GM12878 (cell line): ENCODE measurements at regions not wholly inside any gene's neighbourhood (a gene's known extent, or its start where the extent isn't known, plus 50 kb on each side); places are given as distances from the start of the nearest gene placed in this dataset.

Experiments used
- ATAC-seq: fragments of 200-7000 bp; cut with Tn5 transposase; 3 replicates; pipeline ENCODE4 v1.9.1; 2020; ENCODE audit warnings: mild to moderate bottlenecking, moderate library complexity
- BruUV-seq: library from RNA; stranded (reverse); fragments of 400-500 nt; replicated peaks from 2 replicates; lab custom pipeline; 2021; lab: Mats Ljungman, UMichigan
- CTCF ChIA-PET: fragments of 300-600 bp; sonication (Branson Sonifier 250); formaldehyde crosslinking; extraction: SDS; loops from one replicate; lab custom pipeline; 2021; ENCODE audit warnings: inconsistent platforms; lab: Yijun Ruan, JAX
- POLR2A ChIA-PET: fragments of 350-600 bp; formaldehyde crosslinking; extraction: SDS; loops from one replicate; lab custom pipeline; 2021; ENCODE audit warnings: inconsistent platforms; lab: Charles Lee
- RAD21 ChIA-PET: fragments of 300-600 bp; sonication (Branson Sonifier 250); formaldehyde crosslinking; loops from one replicate; lab custom pipeline; 2023; ENCODE audit warnings: antibody characterized with exemption; ENCODE audit not compliant: unreplicated experiment; lab: Charles Lee
- SMC1A ChIA-PET: fragments of 300-600 bp; sonication (Branson Sonifier 250); formaldehyde crosslinking; loops from one replicate; lab custom pipeline; 2023; ENCODE audit not compliant: unreplicated experiment, uncharacterized antibody; lab: Charles Lee
- DNase-seq: peaks from one replicate; pipeline ENCODE4 v3.0.0-alpha.2; 2011; ENCODE audit warnings: low read depth, low spot score
- FAIRE-seq: peaks from 3 replicates; lab custom pipeline; 2011; peaks lifted over from hg19 to GRCh38; lab: Jason Lieb, UNC
- H2AFZ ChIP-seq: 2 replicates; pipeline ENCODE4 v1.6.0; 2011; ENCODE audit warnings: low read depth, low read length, control low read depth; ENCODE audit not compliant: control insufficient read depth
- H3K27ac ChIP-seq: 2 replicates; pipeline ENCODE4 v1.5.1; 2011; ENCODE audit warnings: control low read depth; ENCODE audit not compliant: control insufficient read depth, insufficient read depth
- H3K27me3 ChIP-seq, 2 experiments: replicated peaks in 1 of 2; 2 replicates each; pipeline versions ENCODE4 v1.6.0 to v1.6.1; 2011; ENCODE audit warnings: low read length in 1 of 2; ENCODE audit not compliant: control insufficient read depth in 2 of 2, insufficient read depth in 2 of 2
- H3K36me3 ChIP-seq, 2 experiments: 2 replicates each; pipeline ENCODE4 v1.5.1; 2011; ENCODE audit warnings: low read length in 1 of 2; ENCODE audit not compliant: control insufficient read depth in 2 of 2, insufficient read depth in 2 of 2
- H3K4me1 ChIP-seq: 2 replicates; pipeline ENCODE4 v1.6.1; 2011; ENCODE audit warnings: mild to moderate bottlenecking, low read length, moderate library complexity, mixed read lengths; ENCODE audit not compliant: control insufficient read depth, insufficient read depth
- H3K4me2 ChIP-seq: 2 replicates; pipeline ENCODE4 v1.6.0; 2011; ENCODE audit warnings: control low read depth; ENCODE audit not compliant: control insufficient read depth, insufficient read depth
- H3K4me3 ChIP-seq: fragments of 200-600 bp; sonication (generic); 2 replicates; pipeline ENCODE4 v1.5.1; 2016
- H3K79me2 ChIP-seq: 2 replicates; pipeline ENCODE4 v1.6.0; 2011; ENCODE audit warnings: low read length; ENCODE audit not compliant: control insufficient read depth, insufficient read depth
- H3K9ac ChIP-seq: 2 replicates; pipeline ENCODE4 v1.8.0; 2011; ENCODE audit warnings: low read length, control low read depth, mixed read lengths; ENCODE audit not compliant: control insufficient read depth, insufficient read depth
- H3K9me3 ChIP-seq: replicated peaks from 3 replicates; pipeline ENCODE4 v1.5.1; 2011; ENCODE audit warnings: mild to moderate bottlenecking, low read length; ENCODE audit not compliant: control insufficient read depth, insufficient read depth
- H4K20me1 ChIP-seq: 2 replicates; pipeline ENCODE4 v1.6.0; 2011; ENCODE audit not compliant: control insufficient read depth, insufficient read depth
- CEBPB ChIP-seq, 2 experiments: fragments of 150-350 bp in 1 of 2; IDR thresholded peaks; 2 replicates each; pipeline ENCODE4 v1.6.1; 2012 to 2014; ENCODE audit warnings: low read depth in 2 of 2, low read length in 2 of 2, borderline replicate concordance in 1 of 2, inconsistent platforms in 1 of 2
- CHD4 ChIP-seq: fragments of 200-600 bp; sonication (generic); IDR thresholded peaks from 2 replicates; pipeline ENCODE4 v1.6.1; 2016; ENCODE audit warnings: mild to moderate bottlenecking
- GATAD2B ChIP-seq: fragments of 450-650 bp; conservative IDR thresholded peaks from 2 replicates; pipeline ENCODE4 v1.6.1; 2017; ENCODE audit warnings: low read depth, mild to moderate bottlenecking, moderate library complexity
- JUNB ChIP-seq: IDR thresholded peaks from 2 replicates; pipeline ENCODE4 v1.6.1; 2016; ENCODE audit warnings: antibody characterized with exemption, mild to moderate bottlenecking
- KDM1A ChIP-seq: fragments of 200-600 bp; sonication (generic); IDR thresholded peaks from 2 replicates; pipeline ENCODE4 v1.6.1; 2016; ENCODE audit warnings: borderline replicate concordance
- MEF2A ChIP-seq: IDR thresholded peaks from 2 replicates; pipeline ENCODE4 v1.6.1; 2011; ENCODE audit warnings: low read depth, mild to moderate bottlenecking, low read length, moderate library complexity; ENCODE audit not compliant: insufficient read depth
- STAT1 ChIP-seq: fragments of 450-650 bp; conservative IDR thresholded peaks from 2 replicates; pipeline ENCODE4 v1.6.1; 2014; ENCODE audit warnings: antibody characterized with exemption, mild to moderate bottlenecking
- ZNF24 ChIP-seq: fragments of 450-650 bp; IDR thresholded peaks from 2 replicates; pipeline ENCODE4 v1.6.1; 2017; ENCODE audit warnings: antibody characterized with exemption, mild to moderate bottlenecking
- ZSCAN29 ChIP-seq: fragments of 450-650 bp; IDR thresholded peaks from 2 replicates; pipeline ENCODE4 v1.6.1; 2017; ENCODE audit warnings: mild to moderate bottlenecking, moderate library complexity
- WGBS: methylation state at CpG from one replicate; pipeline ENCODE4 v1.1.6; 2016; ENCODE audit warnings: low lambda C conversion rate; ENCODE audit not compliant: insufficient replicate concordance, insufficient coverage; ENCODE audit errors: missing lambda C conversion rate; 5-methylcytosine and 5-hydroxymethylcytosine counted together
- in situ Hi-C: fragments of 300-500 bp; cut with MboI; formaldehyde crosslinking; loops from 9 replicates; pipeline ENCODE4 v1.14.3; 2018; ENCODE audit warnings: mixed read lengths
- intact Hi-C: fragments of 100-400 bp; cut with micrococcal nuclease; formaldehyde crosslinking; loops from one replicate; pipeline ENCODE4 v1.14.2; 2022; ENCODE audit not compliant: unreplicated experiment
- TF ChIP-seq, protein P1 (sequence below): IDR thresholded peaks from 2 replicates; pipeline ENCODE4 v1.6.1; 2012; ENCODE audit warnings: low read depth, low read length, improper control_type of control experiment
- TF ChIP-seq, protein P2 (sequence below): fragments of 450-650 bp; IDR thresholded peaks from 2 replicates; pipeline ENCODE4 v1.6.1; 2017; ENCODE audit warnings: mild to moderate bottlenecking, moderate library complexity
- TF ChIP-seq, protein P3 (sequence below): fragments of 450-650 bp; formaldehyde crosslinking; IDR thresholded peaks from 2 replicates; pipeline ENCODE4 v1.5.0; 2022; ENCODE audit warnings: mild to moderate bottlenecking, missing genetic modification characterization
- TF ChIP-seq, protein P4 (sequence below): IDR thresholded peaks from 2 replicates; pipeline ENCODE4 v1.6.1; 2011; ENCODE audit warnings: low read depth, low read length, improper control_type of control experiment, borderline replicate concordance

GRCh38 chr10:123316776-123317175 lies 162.6 kb downstream of the BUB3 start:
- no peak for ATAC-seq

More at GRCh38 chr10:123316776-123317175, 162.6 kb downstream of the BUB3 start:
- Histone ChIP-seq H3K9me3 (no peaks in the 10 kb centered on the region), H3K4me1 (no peaks in the 10 kb centered on the region), H4K20me1 (no peaks in the 10 kb centered on the region), H3K79me2 (no peaks in the 10 kb centered on the region), H3K4me3 (no peak overlapping the region), H3K36me3 (no peaks in the 10 kb centered on the region), H3K9ac (no peak overlapping the region), H3K4me2 (no peak overlapping the region), H3K27ac (no peak overlapping the region), H2AFZ (no peak overlapping the region), H3K27me3 (no peaks in the 10 kb centered on the region)
- no peak for FAIRE-seq
- WGBS = 89% methylated on average over 1 of the region's 1 CpG
- TF ChIP-seq STAT1 = no peak
- TF ChIP-seq GATAD2B = no peak
- no peak for TF ChIP-seq ZNF24
- no peak for TF ChIP-seq JUNB
- TF ChIP-seq, protein P1, sequence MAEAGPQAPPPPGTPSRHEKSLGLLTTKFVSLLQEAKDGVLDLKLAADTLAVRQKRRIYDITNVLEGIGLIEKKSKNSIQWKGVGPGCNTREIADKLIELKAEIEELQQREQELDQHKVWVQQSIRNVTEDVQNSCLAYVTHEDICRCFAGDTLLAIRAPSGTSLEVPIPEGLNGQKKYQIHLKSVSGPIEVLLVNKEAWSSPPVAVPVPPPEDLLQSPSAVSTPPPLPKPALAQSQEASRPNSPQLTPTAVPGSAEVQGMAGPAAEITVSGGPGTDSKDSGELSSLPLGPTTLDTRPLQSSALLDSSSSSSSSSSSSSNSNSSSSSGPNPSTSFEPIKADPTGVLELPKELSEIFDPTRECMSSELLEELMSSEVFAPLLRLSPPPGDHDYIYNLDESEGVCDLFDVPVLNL = no peak
- TF ChIP-seq MEF2A = no peak
- TF ChIP-seq, protein P2, sequence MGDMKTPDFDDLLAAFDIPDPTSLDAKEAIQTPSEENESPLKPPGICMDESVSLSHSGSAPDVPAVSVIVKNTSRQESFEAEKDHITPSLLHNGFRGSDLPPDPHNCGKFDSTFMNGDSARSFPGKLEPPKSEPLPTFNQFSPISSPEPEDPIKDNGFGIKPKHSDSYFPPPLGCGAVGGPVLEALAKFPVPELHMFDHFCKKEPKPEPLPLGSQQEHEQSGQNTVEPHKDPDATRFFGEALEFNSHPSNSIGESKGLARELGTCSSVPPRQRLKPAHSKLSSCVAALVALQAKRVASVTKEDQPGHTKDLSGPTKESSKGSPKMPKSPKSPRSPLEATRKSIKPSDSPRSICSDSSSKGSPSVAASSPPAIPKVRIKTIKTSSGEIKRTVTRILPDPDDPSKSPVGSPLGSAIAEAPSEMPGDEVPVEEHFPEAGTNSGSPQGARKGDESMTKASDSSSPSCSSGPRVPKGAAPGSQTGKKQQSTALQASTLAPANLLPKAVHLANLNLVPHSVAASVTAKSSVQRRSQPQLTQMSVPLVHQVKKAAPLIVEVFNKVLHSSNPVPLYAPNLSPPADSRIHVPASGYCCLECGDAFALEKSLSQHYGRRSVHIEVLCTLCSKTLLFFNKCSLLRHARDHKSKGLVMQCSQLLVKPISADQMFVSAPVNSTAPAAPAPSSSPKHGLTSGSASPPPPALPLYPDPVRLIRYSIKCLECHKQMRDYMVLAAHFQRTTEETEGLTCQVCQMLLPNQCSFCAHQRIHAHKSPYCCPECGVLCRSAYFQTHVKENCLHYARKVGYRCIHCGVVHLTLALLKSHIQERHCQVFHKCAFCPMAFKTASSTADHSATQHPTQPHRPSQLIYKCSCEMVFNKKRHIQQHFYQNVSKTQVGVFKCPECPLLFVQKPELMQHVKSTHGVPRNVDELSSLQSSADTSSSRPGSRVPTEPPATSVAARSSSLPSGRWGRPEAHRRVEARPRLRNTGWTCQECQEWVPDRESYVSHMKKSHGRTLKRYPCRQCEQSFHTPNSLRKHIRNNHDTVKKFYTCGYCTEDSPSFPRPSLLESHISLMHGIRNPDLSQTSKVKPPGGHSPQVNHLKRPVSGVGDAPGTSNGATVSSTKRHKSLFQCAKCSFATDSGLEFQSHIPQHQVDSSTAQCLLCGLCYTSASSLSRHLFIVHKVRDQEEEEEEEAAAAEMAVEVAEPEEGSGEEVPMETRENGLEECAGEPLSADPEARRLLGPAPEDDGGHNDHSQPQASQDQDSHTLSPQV = no peak
- TF ChIP-seq, protein P3, sequence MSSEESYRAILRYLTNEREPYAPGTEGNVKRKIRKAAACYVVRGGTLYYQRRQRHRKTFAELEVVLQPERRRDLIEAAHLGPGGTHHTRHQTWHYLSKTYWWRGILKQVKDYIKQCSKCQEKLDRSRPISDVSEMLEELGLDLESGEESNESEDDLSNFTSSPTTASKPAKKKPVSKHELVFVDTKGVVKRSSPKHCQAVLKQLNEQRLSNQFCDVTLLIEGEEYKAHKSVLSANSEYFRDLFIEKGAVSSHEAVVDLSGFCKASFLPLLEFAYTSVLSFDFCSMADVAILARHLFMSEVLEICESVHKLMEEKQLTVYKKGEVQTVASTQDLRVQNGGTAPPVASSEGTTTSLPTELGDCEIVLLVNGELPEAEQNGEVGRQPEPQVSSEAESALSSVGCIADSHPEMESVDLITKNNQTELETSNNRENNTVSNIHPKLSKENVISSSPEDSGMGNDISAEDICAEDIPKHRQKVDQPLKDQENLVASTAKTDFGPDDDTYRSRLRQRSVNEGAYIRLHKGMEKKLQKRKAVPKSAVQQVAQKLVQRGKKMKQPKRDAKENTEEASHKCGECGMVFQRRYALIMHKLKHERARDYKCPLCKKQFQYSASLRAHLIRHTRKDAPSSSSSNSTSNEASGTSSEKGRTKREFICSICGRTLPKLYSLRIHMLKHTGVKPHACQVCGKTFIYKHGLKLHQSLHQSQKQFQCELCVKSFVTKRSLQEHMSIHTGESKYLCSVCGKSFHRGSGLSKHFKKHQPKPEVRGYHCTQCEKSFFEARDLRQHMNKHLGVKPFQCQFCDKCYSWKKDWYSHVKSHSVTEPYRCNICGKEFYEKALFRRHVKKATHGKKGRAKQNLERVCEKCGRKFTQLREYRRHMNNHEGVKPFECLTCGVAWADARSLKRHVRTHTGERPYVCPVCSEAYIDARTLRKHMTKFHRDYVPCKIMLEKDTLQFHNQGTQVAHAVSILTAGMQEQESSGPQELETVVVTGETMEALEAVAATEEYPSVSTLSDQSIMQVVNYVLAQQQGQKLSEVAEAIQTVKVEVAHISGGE (CRISPR knock-in tag) = no peak
- TF ChIP-seq, protein P4, sequence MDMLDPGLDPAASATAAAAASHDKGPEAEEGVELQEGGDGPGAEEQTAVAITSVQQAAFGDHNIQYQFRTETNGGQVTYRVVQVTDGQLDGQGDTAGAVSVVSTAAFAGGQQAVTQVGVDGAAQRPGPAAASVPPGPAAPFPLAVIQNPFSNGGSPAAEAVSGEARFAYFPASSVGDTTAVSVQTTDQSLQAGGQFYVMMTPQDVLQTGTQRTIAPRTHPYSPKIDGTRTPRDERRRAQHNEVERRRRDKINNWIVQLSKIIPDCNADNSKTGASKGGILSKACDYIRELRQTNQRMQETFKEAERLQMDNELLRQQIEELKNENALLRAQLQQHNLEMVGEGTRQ = no peak
- no peak for TF ChIP-seq ZSCAN29
- TF ChIP-seq CEBPB (IDR thresholded peaks at IDR 0.05; ENCODE audit: borderline replicate concordance in 1 of 2, low read depth in 2 of 2, low read length in 2 of 2) = no peak
- no peak for TF ChIP-seq KDM1A
- no peak for TF ChIP-seq CHD4
- ChIA-PET RAD21 (no interaction called here), CTCF (no interaction called here), SMC1A (no interaction called here), POLR2A (no interaction called here)
- no TSS peak for BruUV-seq
- intact Hi-C loops = no loop called here
- no peak for DNase-seq
- in situ Hi-C loops = no loop called here
